G401.6 (cell line): ENCODE measurements at regions not wholly inside any gene's neighbourhood (a gene's known extent, or its start where the extent isn't known, plus 50 kb on each side); places are given as distances from the start of the nearest gene placed in this dataset.
"Not testable (repeated sequence)": the region's sequence is repeated elsewhere in the genome, so short reads cannot be mapped to it uniquely, and the experiment has no call there.

Experiments
- FAIRE-seq: peaks from 2 replicates; lab custom pipeline; 2012; peaks lifted over from hg19 to GRCh38; lab: Jason Lieb, UNC

DNA sequence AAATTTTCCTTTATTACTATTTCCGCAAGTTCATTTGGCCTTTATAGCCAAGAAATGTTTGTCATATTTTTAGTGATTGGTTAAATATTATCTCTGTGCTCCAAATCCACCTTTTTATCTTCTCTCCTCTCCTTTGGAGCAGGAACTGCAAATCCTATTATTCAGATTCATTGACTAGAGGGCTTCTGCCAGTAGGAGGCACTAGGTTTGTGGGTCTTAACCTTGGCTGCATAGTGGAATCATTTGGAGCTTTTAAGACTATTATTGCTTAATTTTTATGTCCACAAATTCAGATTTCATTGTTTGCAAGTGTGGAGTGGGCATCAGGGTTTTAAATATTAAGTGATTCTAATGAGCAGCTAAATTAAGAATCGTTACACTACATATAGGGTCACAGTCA, 75.3 kb upstream of the SYT10 start:
- no peak for FAIRE-seq

DNA sequence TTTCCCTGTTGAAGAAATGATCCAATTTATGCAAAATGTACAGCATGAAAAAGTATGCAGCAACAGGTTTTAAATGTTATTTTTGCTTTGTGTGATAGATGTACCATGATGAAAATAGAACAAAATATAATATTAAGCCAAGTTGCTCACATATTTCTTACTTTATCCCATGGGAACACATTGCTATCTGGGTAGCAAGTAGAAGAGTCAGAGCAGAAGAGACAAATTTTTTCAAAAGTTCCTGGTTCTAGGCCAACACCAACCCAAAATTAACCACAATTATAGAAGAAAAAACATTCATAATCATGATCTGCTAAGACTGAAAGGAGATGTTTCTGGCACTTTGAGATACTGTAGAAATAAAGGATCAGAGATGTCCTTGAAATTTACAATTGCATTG, 79.9 kb upstream of the SYT10 start:
- no peak for FAIRE-seq

DNA sequence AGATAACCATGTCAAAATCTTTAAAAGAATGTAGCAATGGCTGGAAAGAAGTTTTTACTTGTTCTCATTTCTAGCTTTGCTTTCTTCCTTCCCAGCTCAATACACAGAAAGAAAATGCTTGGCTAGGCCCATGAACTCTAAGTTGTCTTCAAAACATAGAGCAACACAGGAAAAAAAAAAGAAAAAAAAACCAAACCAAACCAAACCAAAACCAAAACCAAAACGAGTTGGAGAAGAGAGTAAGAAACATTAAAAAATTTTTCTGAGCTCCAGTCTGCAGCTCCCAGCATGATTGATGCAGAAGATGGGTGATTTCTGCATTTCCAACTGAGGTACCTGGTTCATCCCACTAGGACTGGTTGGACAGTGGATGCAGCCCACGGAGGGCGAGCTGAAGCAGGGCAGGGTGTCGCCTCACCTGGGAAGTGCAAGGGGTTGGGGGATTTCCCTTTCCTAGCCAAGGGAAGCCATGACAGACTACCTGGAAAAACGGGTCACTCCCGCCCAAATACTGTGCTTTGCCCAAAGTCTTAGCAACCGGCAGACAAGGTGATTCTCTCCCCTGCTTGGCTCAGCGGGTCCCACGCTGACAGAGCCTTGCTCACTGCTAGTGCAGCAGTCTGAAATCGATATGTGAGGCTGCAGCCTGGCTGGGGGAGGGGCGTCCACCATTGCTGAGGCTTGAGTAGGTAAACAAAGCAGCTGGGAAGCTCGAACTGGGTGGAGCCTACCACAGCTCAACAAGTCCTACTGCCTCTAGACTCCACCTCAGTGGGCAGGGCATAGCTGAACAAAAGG, 81.1 kb upstream of the SYT10 start:
- FAIRE-seq: not testable (repeated sequence)

DNA sequence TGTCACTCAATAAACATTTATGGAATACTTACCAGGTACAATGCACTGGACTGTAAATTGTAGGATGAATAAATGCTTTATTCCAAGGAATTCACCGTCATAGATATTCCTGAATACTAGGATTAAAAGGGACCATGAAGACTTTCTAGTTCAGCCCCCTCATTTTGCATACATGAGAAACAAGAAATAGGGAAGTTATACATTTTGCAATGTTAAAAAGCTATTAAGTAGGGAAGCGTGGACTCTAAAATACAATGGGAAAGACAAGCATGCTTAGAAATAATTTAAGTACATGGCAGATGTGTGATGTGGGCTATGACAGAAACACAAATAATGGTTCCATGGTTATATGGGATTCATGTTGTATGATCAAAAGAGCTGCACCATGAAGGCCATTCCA, 89.4 kb upstream of the SYT10 start:
- FAIRE-seq: no peak

DNA sequence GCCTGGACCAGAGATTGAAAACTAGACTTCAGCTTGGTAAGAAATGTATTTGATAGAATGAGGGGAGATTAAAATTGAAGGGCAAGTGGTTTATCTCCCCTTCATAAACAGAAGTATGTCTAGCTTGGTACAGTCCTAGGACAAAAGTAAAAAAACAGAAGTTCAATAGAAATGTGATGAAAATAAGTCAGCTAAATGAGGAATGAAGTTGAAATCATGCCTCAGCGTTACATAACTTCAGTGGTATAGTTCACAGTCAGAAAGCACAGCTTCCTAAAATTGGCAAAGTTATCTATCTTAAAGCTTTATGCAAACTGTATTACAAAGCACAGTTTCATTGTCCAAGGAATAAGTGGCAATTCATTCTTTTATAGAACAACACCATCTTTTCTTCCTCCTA, 90.2 kb upstream of the SYT10 start:
- FAIRE-seq: no peak

DNA sequence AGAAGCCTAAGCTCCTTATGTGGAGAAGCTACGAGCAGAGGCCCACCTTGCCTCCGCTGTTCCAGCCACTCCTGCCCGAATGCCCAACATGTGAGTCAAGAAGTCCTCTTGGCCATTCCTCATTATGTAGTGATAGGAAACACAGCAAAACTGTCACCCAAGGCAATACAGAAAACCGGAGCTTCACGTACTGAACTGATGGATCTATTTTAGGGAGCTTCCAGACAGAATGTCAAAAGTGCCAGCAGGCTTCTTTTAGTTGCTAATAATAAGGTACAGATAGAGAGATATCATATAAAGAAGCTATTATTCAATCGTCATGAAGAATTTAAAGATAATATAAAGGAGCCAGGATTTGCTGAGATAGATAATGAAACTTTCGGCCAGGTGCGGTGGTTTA, 91.6 kb upstream of the SYT10 start:
- no peak for FAIRE-seq

DNA sequence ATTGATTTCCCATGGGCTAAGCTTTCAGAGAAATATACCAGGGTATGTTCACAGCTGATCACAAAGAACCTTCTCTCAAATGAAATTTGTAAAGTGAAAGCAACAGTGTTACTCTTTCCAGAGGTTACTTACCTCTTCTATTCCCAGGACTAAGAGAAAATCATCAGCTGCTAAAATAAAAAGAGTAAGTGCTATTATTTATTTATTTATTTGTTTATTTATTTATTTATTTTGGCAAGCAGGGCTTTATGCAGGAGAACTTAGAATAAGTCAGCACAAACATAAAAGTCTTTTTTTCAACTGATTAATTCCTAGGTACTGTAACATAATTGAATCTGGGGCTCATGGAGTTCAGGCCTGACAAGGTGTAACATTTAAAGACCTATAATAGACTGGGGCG, 93.9 kb upstream of the SYT10 start:
- no peak for FAIRE-seq

DNA sequence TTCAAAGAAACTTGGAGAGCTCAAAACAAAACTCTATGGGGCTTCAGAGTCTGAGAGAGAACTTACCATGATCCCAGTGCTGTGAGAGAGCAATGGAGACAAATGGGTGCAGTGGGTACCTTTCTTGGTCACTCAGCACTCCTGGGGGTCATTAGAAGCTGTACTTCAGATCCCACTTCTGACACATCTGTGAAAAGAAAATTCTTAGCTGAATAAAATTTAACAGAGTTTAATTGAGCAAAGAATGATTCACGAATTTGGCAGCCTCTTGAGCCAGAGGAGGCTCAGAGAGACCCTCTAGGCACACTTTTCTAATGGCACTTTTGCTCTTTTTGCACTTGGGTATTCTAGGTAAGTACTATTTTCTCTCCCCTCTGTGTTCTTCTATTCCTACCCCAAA, 96.8 kb upstream of the SYT10 start:
- no peak for FAIRE-seq

DNA sequence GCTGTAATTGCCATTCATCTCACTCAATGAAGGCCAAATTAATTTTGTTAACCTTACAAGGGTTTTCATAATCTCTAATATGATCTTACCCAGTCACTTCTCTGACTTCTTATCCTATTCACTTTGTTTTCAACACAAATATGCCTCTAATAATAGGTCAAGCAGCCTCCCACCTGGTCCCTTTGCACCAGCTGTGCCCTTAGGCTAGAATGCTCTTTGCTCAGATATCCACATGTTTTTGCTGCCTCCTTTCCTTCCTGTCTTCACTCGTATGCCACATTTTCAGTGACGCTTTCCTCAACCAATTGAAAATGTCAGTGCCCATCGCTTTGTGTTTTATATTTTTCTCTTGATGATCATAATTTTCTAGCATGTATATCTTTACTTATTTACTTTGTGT, 106.4 kb upstream of the SYT10 start:
- no peak for FAIRE-seq

DNA sequence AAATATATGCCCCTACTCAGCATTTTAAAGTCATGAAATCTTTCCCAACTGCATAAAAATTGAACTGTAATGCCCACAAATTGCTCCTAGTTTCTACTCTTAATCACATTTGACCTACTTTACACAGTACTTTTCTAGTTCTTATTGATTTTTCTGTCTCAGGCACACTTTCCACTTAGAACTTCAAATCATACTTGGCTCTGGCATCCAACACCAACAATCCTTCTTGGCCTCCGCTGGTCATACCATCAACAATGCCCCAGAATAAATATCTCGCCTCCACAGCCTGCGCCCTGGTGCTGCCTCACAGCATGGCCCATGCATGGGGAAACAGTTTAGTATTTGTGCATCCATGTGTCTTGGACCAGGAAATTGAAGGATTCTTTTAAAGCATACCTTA, 107.5 kb upstream of the SYT10 start:
- FAIRE-seq: no peak

DNA sequence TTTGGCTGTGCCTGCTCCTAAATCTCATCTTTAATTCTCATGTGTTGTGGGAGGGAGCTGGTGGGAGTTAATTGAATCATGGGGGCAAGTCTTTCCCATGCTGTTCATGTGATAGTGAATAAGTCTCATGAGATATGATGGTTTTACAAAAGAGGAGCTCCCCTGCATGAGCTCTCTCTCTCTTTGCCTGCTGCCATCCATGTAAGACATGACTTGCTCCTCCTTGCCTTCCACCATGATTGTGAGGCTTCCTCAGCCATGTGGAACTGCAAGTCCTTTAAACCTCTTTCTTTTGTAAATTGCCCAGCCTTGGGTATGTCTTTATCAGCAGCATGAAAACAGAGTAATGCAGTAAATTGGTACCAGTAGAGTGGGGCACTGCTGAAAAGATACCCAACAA, 110.6 kb upstream of the SYT10 start:
- not testable (repeated sequence) for FAIRE-seq

DNA sequence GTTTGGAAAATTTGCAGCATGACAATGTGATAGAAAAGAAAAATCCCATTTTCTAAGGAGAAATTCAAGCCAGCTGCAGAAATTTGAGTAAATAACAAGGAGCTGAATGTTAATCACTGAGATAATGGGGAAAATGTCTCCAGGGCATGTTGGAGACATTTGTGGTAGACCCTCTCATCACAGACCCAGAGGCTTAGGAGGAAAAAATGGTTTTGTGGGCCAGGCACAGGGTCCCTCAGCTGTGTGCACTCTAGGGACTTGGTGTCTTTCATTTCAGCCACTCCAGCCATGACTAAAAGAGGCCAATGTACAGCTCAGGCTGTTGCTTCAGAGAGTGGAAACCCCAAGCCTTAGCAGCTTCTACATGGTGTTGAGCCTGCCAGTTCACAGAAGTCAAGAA, 111.4 kb upstream of the SYT10 start:
- no peak for FAIRE-seq

DNA sequence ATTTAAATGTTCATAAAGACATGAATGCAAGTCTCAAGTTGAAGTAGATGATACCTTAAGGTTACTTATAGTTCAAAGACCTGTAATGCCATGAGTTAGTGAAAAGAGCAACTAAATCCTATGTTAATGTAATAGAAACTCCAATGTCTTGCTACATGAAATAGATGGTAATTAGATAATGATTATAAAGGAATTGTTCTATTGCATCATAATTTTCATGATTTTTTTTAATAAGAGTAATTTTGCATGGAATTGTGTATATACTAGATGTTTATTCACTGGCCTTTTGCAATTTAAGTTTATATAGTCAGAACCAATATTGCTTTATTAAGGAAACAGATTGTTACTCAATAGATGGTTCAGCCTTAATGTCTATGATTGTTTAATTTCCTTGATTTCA, 115.5 kb upstream of the SYT10 start:
- no peak for FAIRE-seq

DNA sequence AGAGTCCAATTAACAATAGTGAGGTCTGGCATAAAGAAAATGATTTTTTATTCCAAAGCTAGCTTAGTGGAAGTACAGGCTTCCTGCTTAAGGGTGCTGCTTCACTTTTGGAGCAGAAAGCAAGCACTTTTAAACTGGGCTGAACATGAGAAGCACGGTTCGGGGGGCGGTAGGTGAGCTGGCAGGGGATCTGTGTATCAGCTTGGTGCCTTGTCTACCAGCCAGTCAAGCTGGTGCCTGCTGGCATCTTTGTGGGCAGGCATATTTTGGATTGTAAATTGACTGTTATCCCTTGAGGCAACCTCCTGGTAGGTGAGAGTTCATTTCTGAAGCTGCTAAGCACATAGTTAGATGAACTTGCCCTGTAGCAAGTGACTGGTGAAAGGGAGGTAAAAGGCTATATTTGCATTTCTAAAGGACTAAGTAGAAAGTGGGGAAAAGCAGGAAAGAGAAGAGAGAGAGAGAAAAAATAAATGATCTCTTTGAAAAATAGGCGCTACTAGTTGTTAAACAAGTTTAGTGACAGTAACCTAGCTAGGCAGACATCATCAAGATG, 121.1 kb upstream of the SYT10 start:
- no peak for FAIRE-seq

DNA sequence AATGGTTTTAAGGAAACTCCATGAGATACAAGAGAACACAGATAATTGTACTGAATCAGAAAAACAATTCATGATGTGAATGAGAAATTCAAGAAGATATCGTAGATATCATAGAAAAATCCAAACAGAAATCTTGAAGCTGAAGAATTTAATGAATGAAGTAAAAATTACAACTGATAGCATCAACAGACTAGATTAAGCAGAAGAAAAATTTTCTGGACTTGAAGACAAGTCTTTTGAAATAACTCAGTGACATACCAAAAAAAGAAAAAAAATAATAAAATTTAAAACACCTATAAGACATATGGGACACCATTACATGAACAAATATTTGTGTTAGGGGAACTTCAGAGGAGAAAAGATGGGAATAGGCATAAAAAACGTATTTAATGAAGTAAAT, 122.8 kb upstream of the SYT10 start:
- FAIRE-seq: no peak

DNA sequence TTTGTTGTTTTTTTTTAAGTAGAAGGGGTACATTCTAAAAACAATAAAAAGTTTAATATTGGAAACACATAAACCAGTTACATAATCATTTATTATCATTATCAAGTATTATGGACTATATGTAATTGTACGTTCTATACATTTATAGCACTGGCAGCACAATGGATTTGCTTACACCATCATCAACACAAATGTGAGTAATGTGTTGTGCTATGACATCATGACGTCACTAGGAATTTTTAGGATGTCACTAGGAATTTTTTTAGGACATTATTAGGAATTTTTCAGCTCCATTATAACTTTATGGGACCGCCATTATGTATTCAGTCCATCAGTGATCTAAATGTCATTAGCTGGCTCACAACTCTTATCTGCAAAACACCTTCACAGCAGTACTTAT, 126.8 kb upstream of the SYT10 start:
- no peak for FAIRE-seq

DNA sequence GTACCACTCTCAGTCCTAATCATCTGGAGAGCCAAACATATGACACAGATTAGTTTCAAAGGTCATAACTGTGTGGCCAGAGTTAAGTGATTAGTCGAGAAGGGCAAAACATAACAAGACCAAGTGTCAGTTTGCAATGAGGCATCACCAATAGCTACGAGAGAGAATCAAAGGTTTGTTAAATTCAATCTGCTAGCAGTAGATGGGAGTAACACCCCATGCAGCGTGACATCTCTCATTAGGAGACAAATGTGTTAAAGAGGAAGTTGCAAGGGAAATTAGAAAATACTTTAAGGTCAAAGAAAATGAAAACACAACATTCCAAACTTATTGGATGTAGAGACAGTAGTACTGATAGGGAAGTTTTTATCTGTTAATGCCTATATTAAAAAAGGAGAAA, 135.7 kb upstream of the SYT10 start:
- no peak for FAIRE-seq

DNA sequence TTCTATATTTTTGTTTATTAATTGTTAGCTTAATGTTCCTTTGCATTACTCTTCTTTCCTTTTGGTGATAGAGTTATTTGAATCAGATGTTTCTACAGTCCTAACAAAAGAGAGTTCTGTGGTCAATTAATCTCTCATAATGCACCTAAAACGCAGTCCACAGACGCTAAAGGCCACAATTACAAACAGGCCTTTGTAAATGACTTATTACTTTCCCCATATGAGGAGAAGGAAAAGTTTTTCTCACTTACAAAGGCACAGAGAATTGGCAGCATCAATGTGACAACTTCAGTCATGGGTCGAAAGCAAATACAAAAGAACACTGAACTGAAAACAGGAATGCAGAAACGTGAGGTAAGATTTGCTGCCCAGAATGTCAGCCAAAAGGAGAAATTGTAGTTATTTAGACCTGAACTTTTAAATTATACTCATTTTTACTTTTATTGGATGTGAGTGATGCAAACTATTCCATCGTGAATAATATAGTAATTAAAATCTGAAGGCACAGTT, 142.0 kb upstream of the SYT10 start:
- FAIRE-seq: no peak

DNA sequence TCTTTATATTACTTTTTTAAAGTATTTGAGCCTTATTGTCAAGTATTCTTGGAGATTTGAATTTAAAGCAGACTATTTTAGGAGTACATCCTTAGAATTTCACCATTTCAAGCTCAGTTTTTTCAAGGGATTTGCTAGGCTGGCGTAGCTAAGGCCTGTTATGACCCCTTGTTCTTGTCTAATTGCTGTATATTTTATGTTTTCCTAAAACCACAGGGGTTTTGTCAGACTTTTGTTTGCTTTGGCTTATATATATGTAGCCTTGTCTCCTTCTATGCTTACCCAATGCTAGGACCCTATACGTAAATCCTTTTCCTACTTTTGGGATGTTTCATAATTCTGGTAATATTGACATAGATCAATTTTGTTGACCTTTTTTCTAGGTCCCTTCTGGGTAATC, 147.0 kb upstream of the SYT10 start:
- no peak for FAIRE-seq

DNA sequence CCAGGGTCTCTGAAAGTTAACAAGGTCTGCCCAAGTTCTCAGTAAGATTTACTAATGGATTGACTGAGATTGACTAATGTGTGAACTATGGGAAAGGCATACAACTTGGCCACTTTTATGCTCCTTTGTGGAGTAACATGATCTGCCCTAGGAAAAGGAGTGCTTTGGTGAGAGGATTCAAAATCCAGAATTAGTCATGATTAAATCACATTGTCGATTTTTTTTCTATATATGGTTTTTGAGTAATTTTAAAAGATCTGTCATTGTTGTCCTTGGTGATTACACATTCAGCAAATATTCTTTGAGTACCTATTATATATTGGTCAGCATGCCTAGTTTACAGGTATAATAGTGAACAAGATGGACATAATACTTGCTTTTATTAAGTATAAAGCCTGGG, 147.7 kb upstream of the SYT10 start:
- no peak for FAIRE-seq

DNA sequence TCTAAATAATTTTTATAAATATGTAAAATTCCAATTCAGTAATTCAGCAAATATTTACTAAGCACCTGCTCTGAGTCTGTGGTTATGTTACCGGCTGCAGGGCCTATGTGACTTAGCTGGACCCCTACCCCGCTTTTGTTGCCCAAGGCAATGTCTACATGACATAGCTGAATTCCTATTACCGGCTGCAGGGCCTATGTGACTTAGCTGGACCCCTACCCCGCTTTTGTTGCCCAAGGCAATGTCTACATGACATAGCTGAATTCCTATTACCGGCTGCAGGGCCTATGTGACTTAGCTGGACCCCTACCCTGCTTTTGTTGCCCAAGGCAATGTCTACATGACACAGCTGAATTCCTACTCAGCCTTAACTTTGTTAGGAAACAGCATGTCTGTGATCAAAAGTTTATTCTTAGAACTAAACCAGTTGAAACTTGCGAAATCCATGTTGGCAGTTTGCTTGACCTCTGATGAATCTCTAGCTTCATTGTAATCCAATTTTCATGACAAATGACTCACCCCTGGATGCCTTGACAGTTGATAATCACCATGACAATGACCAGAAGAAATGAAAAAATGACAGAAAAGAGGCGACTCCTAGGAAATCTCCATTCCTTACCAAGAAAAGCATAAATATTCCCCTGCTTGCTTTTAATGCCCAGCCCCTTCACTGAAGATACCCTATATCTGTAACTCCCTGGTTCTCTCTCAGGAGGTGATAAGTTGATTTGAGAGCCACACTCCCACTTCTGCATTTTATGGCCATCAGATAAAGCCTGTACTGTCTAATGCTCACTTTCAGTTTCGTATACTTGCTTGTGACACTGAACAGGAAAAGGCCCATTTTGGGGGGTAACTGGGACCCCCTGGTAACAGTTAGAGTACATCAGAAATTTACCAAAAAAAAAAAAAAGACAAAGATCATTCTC, 148.4 kb upstream of the SYT10 start:
- FAIRE-seq: no peak

DNA sequence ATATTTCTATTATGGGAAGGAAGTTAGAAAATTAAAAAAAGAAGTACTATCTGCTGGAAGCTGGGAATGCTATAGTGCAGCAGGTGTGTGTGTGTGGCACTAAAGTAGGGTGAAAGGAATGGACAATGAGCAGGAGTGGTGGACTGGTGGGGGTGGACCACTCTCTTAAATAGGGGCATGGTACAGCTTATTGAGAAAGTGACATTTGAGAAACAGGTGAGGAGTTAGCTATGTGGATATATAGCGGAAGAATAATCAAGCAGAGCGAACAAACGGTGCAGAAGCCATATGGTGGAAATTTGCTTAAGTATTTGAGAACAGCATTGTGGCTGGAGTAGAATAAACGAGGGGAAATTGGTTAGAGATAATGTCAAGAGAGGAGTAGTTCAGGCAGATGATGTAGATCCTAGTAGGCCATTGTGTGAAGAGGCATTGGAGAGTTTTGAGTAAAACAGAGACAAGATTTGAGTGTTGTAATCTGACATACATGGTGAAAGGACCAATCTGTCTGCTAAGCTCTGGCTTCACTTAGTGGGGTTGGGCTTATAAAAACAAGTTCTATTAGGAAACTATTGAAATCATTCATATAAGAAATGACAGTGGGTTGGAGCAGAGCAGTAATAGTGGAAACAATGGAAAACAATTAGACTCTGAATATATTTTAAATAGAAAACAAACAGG, 149.2 kb upstream of the SYT10 start:
- FAIRE-seq: no peak
